HG02981 (cell line): ENCODE measurements at regions not wholly inside any gene's neighbourhood (a gene's known extent, or its start where the extent isn't known, plus 50 kb on each side); places are given as distances from the start of the nearest gene placed in this dataset.

ENCODE experiments used
- ATAC-seq: cut with Tn5 transposase; IDR thresholded peaks from one replicate; pipeline ENCODE4 v1.9.1; 2021; ENCODE audit warnings: mild to moderate bottlenecking, moderate library complexity; ENCODE audit not compliant: unreplicated experiment

GRCh38 chr3:81936817-81937216 is 175.4 kb upstream of the GBE1 start:
- no peak for ATAC-seq

- ATAC-seq = no peak
These were observed 171.2 kb upstream of the GBE1 start for GRCh38 chr3:81932681-81933080.

- no peak for ATAC-seq
These were observed 170.1 kb upstream of the GBE1 start for GRCh38 chr3:81931265-81932251.

- no peak for ATAC-seq
These were observed 168.3 kb upstream of the GBE1 start for GRCh38 chr3:81929697-81930096.

GRCh38 chr3:81927811-81928210 is 166.4 kb upstream of the GBE1 start:
- no peak for ATAC-seq

GRCh38 chr3:81925385-81925784 is 163.9 kb upstream of the GBE1 start:
- no peak for ATAC-seq

- ATAC-seq = no peak
These were observed 161.6 kb upstream of the GBE1 start for GRCh38 chr3:81923038-81923437.

- no peak for ATAC-seq
These were observed 161.0 kb upstream of the GBE1 start for GRCh38 chr3:81922404-81922803.

- ATAC-seq = no peak
These were observed 159.4 kb upstream of the GBE1 start for GRCh38 chr3:81920816-81921215.

GRCh38 chr3:81916890-81917289 is 155.4 kb upstream of the GBE1 start:
- ATAC-seq = no peak

- no peak for ATAC-seq
These were observed 152.6 kb upstream of the GBE1 start for GRCh38 chr3:81913886-81914663.

GRCh38 chr3:81911221-81911620 is 149.8 kb upstream of the GBE1 start:
- no peak for ATAC-seq

GRCh38 chr3:81910244-81910852 is 148.9 kb upstream of the GBE1 start:
- ATAC-seq = peak; percentile 65

GRCh38 chr3:81909796-81910195 is 148.4 kb upstream of the GBE1 start:
- no peak for ATAC-seq

- no peak for ATAC-seq
These were observed 147.1 kb upstream of the GBE1 start for GRCh38 chr3:81908561-81908960.

- no peak for ATAC-seq
These were observed 136.9 kb upstream of the GBE1 start for GRCh38 chr3:81898336-81898735.

- ATAC-seq = no peak
These were observed 133.2 kb upstream of the GBE1 start for GRCh38 chr3:81894598-81894997.

GRCh38 chr3:81891055-81891895 is 129.8 kb upstream of the GBE1 start:
- ATAC-seq = no peak

- no peak for ATAC-seq
These were observed 127.6 kb upstream of the GBE1 start for GRCh38 chr3:81888914-81889557.

- no peak for ATAC-seq
These were observed 126.0 kb upstream of the GBE1 start for GRCh38 chr3:81887448-81887847.
